ENCODE measurements at regions not wholly inside any gene's neighbourhood (a gene's known extent, or its start where the extent isn't known, plus 50 kb on each side); places are given as distances from the start of the nearest gene placed in this dataset.

GRCh38 chr9:88236511-88237478 lies 98.5 kb upstream of the SPATA31C2 start:
- H3K27ac Mint-ChIP-seq, result peak overlapping the region; percentile 11
- H3K27me3 Mint-ChIP-seq (ENCODE audit: insufficient read depth), result no peaks in the 10 kb centered on the region
- H3K36me3 Mint-ChIP-seq (ENCODE audit: low read depth), result no peaks in the 10 kb centered on the region
- Histone ChIP-seq H3K4me1 (ENCODE audit: control insufficient read depth, insufficient read depth, low read length) (peaks cover 12% of the 10 kb centered on the region), H3K9ac (ENCODE audit: extremely low read depth, low read length, poor library complexity, severe bottlenecking) (no peak overlapping the region), H3K27me3 (ENCODE audit: control insufficient read depth, insufficient read depth, low read length, poor library complexity, severe bottlenecking) (no peaks in the 10 kb centered on the region), H3K36me3 (ENCODE audit: control insufficient read depth, insufficient read depth, low read length) (no peaks in the 10 kb centered on the region), H3K9me3 (ENCODE audit: control insufficient read depth, low read length) (no peaks in the 10 kb centered on the region), H3K27ac (ENCODE audit: low read depth, low read length) (no peak overlapping the region), H3K4me3 (ENCODE audit: low read length) (no peak overlapping the region)
- peaks cover 6% of the 10 kb centered on the region for H3K9me3 Mint-ChIP-seq
- no peak for TF ChIP-seq CTCF (conservative IDR thresholded peaks at IDR 0.05)
- 82 to 87% methylated on average over 15 to 18 of the region's 18 CpGs for WGBS, 2 experiments (ENCODE audit: insufficient coverage in 1 of 2, insufficient read length in 1 of 2)
- peaks cover 27% of the 10 kb centered on the region for H3K4me1 Mint-ChIP-seq
- no peak for DNase-seq
- no peak overlapping the region for H3K4me3 Mint-ChIP-seq

GRCh38 chr9:88235615-88236014 lies 97.3 kb upstream of the SPATA31C2 start:
- TF ChIP-seq CTCF (conservative IDR thresholded peaks at IDR 0.05), result no peak
- no peaks in the 10 kb centered on the region for H3K27me3 Mint-ChIP-seq (ENCODE audit: insufficient read depth)
- WGBS, 2 experiments (ENCODE audit: insufficient coverage in 1 of 2, insufficient read length in 1 of 2), result 85% methylated on average over 2 of the region's 2 CpGs; no CpG with 5 or more reads in 1 of the 2 experiments
- H3K4me1 ChIP-seq (ENCODE audit: control insufficient read depth, insufficient read depth, low read length), result peaks cover 12% of the 10 kb centered on the region
- H3K4me1 Mint-ChIP-seq, result peaks cover 27% of the 10 kb centered on the region
- no peak overlapping the region for H3K9ac ChIP-seq (ENCODE audit: extremely low read depth, low read length, poor library complexity, severe bottlenecking)
- H3K9me3 Mint-ChIP-seq, result peaks cover 7% of the 10 kb centered on the region
- no peaks in the 10 kb centered on the region for H3K36me3 Mint-ChIP-seq (ENCODE audit: low read depth)
- H3K27ac ChIP-seq (ENCODE audit: low read depth, low read length), result no peak overlapping the region
- H3K9me3 ChIP-seq (ENCODE audit: control insufficient read depth, low read length), result no peaks in the 10 kb centered on the region
- no peaks in the 10 kb centered on the region for H3K36me3 ChIP-seq (ENCODE audit: control insufficient read depth, insufficient read depth, low read length)
- H3K4me3 Mint-ChIP-seq, result no peak overlapping the region
- DNase-seq, result no peak
- H3K27ac Mint-ChIP-seq, result no peak overlapping the region
- H3K27me3 ChIP-seq (ENCODE audit: control insufficient read depth, insufficient read depth, low read length, poor library complexity, severe bottlenecking), result no peaks in the 10 kb centered on the region
- H3K4me3 ChIP-seq (ENCODE audit: low read length), result no peak overlapping the region

- no peak overlapping the region for H3K9ac ChIP-seq (ENCODE audit: extremely low read depth, low read length, poor library complexity, severe bottlenecking)
Measured at GRCh38 chr9:88234114-88234513, 95.8 kb upstream of the SPATA31C2 start.

More at GRCh38 chr9:88234114-88234513, 95.8 kb upstream of the SPATA31C2 start:
- WGBS, 2 experiments (ENCODE audit: insufficient coverage in 1 of 2, insufficient read length in 1 of 2), result 50 to 90% methylated on average over 2 to 8 of the region's 8 CpGs
- Histone ChIP-seq H3K4me3 (ENCODE audit: low read length) (no peak overlapping the region), H3K36me3 (ENCODE audit: control insufficient read depth, insufficient read depth, low read length) (no peaks in the 10 kb centered on the region), H3K4me1 (ENCODE audit: control insufficient read depth, insufficient read depth, low read length) (peaks cover 12% of the 10 kb centered on the region), H3K27me3 (ENCODE audit: control insufficient read depth, insufficient read depth, low read length, poor library complexity, severe bottlenecking) (no peaks in the 10 kb centered on the region), H3K27ac (ENCODE audit: low read depth, low read length) (no peak overlapping the region), H3K9me3 (ENCODE audit: control insufficient read depth, low read length) (no peaks in the 10 kb centered on the region)
- Mint-ChIP-seq H3K4me3 (no peak overlapping the region), H3K4me1 (peaks cover 27% of the 10 kb centered on the region), H3K9me3 (peaks cover 8% of the 10 kb centered on the region), H3K36me3 (ENCODE audit: low read depth) (no peaks in the 10 kb centered on the region), H3K27ac (no peak overlapping the region), H3K27me3 (ENCODE audit: insufficient read depth) (no peaks in the 10 kb centered on the region)
- TF ChIP-seq CTCF (conservative IDR thresholded peaks at IDR 0.05), result no peak
- DNase-seq, result no peak

Data from endodermal cell (in vitro differentiated cells).